CD4-positive, alpha-beta T cell treated with Interleukin-4 for 4 hours (primary cell): ENCODE measurements at regions not wholly inside any gene's neighbourhood (a gene's known extent, or its start where the extent isn't known, plus 50 kb on each side); places are given as distances from the start of the nearest gene placed in this dataset.

ENCODE experiments used
- DNase-seq: peaks from one replicate; pipeline ENCODE4 v3.0.0-alpha.2; 2020

- DNase-seq, result no peak
These were observed 62.2 kb upstream of the ST8SIA1 start for GRCh38 chr12:22396735-22397134.

- peak; percentile 83 for DNase-seq
These were observed 61.7 kb upstream of the ST8SIA1 start for GRCh38 chr12:22396253-22396652.

- no peak for DNase-seq
These were observed 61.2 kb upstream of the ST8SIA1 start for GRCh38 chr12:22395666-22396065.
